Thymus (tissue), 11 donors: ENCODE measurements at regions not wholly inside any gene's neighbourhood (a gene's known extent, or its start where the extent isn't known, plus 50 kb on each side); places are given as distances from the start of the nearest gene placed in this dataset.
"Not testable (repeated sequence)": the region's sequence is repeated elsewhere in the genome, so short reads cannot be mapped to it uniquely, and the experiment has no call there.

Experiments used
- DNase-seq, 9 donors: peaks; one replicate each; pipeline ENCODE4 v3.0.0-alpha.2; 2013; ENCODE audit warnings: low spot score in 9 of 9, low read depth in 6 of 9, missing footprints in 1 of 9
- H3K27ac ChIP-seq, 2 donors: one replicate each; pipeline ENCODE4 v1.5.1; 2013; ENCODE audit warnings: control low read depth in 1 of 2, low read depth in 1 of 2, low read length in 1 of 2, mild to moderate bottlenecking in 1 of 2, moderate library complexity in 1 of 2
- H3K27me3 ChIP-seq, 2 donors: one replicate each; pipeline ENCODE4 v1.5.1; 2013; ENCODE audit warnings: low read length in 1 of 2; ENCODE audit not compliant: control insufficient read depth in 2 of 2, insufficient read depth in 1 of 2
- H3K36me3 ChIP-seq, 2 donors: one replicate each; pipeline ENCODE4 v1.5.1; 2013; ENCODE audit warnings: low read length in 1 of 2, mild to moderate bottlenecking in 1 of 2, moderate library complexity in 1 of 2; ENCODE audit not compliant: control insufficient read depth in 2 of 2, insufficient read depth in 2 of 2
- H3K4me1 ChIP-seq, 2 donors: one replicate each; pipeline ENCODE4 v1.5.1; 2013; ENCODE audit warnings: low read length in 2 of 2; ENCODE audit not compliant: control insufficient read depth in 2 of 2, insufficient read depth in 2 of 2
- H3K4me3 ChIP-seq, 2 donors: one replicate each; pipeline ENCODE4 v1.5.1; 2013; ENCODE audit warnings: low read length in 2 of 2, control low read depth in 1 of 2, mild to moderate bottlenecking in 1 of 2
- H3K9me3 ChIP-seq, 2 donors: one replicate each; pipeline ENCODE4 v1.5.1; 2013; ENCODE audit warnings: low read length in 1 of 2, mild to moderate bottlenecking in 1 of 2; ENCODE audit not compliant: control insufficient read depth in 2 of 2, insufficient read depth in 1 of 2
- WGBS: extraction: QIAGEN DNeasy Blood & Tissue Kit; methylation state at CpG from one replicate; pipeline ENCODE4 v1.1.7; 2013; 5-methylcytosine and 5-hydroxymethylcytosine counted together
- donor health status: healthy.

DNA sequence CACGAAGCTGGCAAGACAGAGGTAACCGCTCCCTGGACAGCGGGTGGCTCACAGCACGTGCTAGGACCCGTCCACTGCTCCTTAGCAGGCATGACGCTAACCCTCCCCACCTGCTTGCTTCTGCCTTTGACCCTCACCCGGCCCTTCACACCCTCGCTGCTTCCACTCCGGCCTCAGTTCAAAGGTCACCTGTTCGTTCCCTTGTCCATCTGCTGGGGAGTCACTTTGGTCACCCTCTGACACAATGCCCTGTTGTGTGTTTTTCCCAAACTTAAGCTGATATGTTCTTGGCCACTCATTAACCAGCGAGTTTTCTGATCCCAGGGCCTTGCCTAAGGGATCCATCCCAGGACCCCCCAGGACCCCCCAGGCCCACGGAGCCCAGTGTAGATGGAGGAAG lies 4061.6 kb upstream of the TPTE start:
- H3K27me3 ChIP-seq, H3K27ac ChIP-seq, H3K4me1 ChIP-seq, H3K4me3 ChIP-seq, H3K36me3 ChIP-seq, H3K9me3 ChIP-seq, DNase-seq: not testable (repeated sequence)
- WGBS: 94% methylated on average over 4 of the region's 12 CpGs

DNA sequence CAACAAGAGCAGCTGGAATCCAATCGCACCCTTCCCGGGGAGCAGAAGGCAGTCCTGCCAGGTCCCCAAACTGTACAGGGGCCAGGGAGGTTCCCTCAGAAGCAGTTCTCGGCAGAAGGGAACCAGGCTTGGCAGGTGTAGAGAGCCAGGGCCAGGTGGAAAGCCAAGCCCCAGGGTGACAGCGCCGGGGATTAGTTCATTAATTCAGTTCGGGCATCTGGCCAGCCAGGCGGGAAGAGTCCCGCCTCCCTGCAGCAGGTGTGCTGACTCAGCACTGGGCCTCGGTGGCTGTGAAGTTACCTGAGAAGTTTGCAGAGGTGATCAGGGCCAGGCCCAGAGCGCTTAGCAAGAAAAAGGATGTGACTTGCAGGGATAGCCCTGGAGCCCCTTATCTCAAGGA lies 4060.0 kb upstream of the TPTE start:
- not testable (repeated sequence) for H3K4me1 ChIP-seq, H3K27ac ChIP-seq, DNase-seq, H3K36me3 ChIP-seq, H3K9me3 ChIP-seq, H3K4me3 ChIP-seq, H3K27me3 ChIP-seq
- no CpG with 5 or more reads among the region's 10 CpGs for WGBS

DNA sequence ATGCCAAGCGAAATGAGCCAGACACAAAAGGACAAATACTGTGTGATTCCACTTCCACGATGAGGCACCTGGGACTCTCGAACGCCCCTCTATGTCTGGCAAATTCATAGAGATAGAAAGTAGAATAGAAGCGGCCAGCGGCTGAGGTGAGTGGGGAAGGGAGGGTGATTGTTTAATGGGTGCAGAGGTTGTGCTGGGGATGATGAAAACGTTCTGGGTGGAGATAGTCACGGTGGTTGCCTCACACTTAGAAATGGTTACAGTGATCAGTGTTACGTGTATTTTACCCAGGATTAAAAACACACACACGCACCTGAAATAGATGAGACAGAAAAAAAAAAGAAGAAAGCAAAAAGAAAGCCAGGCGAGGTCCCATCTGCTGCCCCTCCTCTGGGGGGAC lies 4057.0 kb upstream of the TPTE start:
- not testable (repeated sequence) for H3K4me1 ChIP-seq, H3K27ac ChIP-seq, DNase-seq, H3K9me3 ChIP-seq, H3K36me3 ChIP-seq, H3K27me3 ChIP-seq, H3K4me3 ChIP-seq
- WGBS: no CpG with 5 or more reads among the region's 11 CpGs

DNA sequence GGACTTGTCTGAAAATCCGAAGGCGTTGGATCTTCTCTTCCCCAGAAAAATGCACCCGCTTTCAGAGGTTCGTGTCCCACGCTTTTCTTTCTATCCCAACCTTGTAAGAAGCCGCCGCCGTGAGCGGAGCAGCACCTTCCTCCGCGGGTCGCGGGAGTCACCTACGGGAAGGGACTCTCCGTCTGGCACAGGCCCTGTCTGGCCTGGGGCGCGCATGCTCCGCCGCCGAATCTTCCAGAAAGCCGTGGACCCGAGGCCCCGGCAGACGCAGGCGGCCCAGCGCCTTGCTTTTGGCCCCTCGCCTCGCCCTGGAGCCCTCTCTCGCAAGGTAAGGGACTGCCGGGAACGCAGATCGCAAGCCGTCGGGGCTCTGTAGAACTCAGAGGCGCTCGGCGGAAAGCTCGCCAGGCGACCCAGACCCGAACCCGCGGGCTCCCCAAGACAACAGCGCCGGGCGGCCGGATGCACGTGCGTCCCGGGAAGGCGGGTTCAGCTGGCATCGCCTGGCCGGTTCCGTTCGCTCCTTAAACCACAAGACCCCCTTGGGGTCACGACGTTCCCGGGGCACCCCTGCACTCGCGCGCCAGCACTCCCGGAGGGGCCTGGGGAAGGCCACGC lies 4055.2 kb upstream of the TPTE start:
- DNase-seq, H3K36me3 ChIP-seq, H3K27ac ChIP-seq, H3K4me3 ChIP-seq, H3K27me3 ChIP-seq, H3K9me3 ChIP-seq, H3K4me1 ChIP-seq: not testable (repeated sequence)
- WGBS: no CpG with 5 or more reads among the region's 62 CpGs

DNA sequence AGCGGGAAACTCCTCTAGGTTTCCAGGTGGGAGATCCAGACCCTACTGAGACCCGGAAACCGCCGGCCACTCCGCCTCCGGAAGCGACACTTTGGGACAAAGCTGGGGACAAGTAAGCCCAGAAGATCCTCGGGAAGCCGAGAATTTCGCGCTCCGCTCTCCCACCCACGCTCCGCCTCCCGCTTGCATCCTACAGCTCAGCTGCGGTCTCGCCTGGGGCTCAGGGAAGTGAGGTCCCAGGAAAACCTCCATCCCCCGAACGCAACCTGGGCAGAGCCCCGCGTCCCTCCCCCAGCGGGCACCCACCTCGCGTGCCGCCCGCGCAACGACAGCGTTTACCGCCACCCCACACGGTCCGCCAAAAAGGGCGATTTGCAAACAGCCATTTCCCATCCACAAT lies 4054.7 kb upstream of the TPTE start:
- H3K9me3 ChIP-seq, H3K4me1 ChIP-seq, H3K27me3 ChIP-seq, H3K4me3 ChIP-seq, H3K27ac ChIP-seq, H3K36me3 ChIP-seq, DNase-seq: not testable (repeated sequence)
- no CpG with 5 or more reads among the region's 33 CpGs for WGBS

DNA sequence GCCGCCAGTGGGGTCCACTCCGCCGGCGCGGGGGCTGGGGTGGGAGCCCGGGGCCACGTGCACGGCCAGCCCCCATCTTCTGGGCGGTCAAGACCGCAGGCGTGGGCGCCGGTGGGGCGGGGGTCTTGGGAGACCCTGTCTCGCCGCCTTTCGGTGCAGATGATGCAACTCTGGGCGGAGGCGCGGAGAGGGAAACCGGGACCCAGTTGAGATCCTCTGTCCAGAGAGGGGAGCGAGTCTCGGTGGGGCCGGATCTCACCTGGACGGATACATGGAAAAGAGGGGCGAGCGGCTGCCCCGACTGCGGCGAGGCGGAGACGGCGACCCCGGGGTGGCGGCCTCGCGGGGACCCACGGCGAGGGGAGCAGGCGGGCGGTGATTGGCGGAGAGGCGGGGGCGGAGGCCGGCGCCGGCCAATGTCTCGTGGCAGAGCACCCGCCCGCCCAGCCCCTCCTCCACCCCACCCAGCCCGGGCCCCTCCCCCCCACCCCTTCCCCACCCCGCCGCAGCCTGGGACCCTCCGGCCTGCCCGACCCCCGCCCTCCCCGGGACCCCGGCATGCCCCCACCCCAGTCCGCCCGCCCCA lies 4054.1 kb upstream of the TPTE start:
- H3K27ac ChIP-seq, H3K27me3 ChIP-seq, H3K36me3 ChIP-seq, DNase-seq, H3K9me3 ChIP-seq, H3K4me1 ChIP-seq, H3K4me3 ChIP-seq: not testable (repeated sequence)
- WGBS: 3% methylated on average over 12 of the region's 60 CpGs

DNA sequence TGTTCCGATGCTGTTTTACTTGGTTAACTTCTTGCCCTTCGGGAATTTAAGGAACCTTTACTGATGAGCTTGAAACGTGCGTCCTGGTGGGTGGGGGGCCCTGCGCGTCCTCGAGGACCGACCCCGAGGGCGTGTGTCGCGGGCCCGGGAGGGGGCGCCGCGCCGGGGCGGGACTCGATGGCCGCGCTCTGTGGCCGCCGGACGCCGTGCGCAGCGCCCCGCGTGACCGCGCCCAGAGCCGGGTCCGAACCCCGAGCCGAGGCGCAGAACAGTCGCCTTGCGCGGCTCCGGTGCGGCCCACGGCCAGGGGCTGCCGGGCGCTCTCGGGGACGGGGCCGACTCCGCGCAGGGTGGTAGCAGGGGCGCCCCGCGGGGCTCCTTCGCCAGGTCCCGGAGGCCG lies 4053.5 kb upstream of the TPTE start:
- H3K36me3 ChIP-seq, H3K4me3 ChIP-seq, DNase-seq, H3K9me3 ChIP-seq, H3K27me3 ChIP-seq, H3K27ac ChIP-seq, H3K4me1 ChIP-seq: not testable (repeated sequence)
- WGBS: no CpG with 5 or more reads among the region's 55 CpGs

DNA sequence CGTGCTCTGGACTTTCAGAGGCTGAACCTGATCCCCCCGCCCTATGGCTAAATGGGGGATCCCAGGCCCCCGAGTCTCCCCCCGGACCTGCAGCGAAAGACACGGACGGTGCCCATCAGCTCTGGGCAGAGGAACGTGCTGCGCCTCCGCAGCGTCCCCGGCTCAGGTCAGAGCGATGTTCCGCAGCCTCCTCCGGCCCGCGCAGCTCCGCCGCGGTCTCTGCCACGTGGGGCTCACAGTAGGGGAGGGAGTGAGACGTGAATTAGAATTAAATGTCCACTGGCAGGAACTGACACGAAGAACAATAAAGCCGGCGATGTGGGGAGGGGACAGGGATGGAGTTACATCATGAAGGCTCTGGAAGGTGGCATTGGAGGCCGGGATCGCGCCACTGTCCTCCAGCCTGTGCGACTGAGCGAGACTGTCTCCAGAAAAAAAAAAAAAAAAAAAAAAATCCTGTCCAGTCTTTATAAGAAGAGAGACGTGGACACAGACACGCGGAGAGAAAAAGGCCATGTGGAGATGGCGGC lies 4053.0 kb upstream of the TPTE start:
- DNase-seq, H3K36me3 ChIP-seq, H3K27me3 ChIP-seq, H3K4me3 ChIP-seq, H3K9me3 ChIP-seq, H3K4me1 ChIP-seq, H3K27ac ChIP-seq: not testable (repeated sequence)
- WGBS: no CpG with 5 or more reads among the region's 34 CpGs

DNA sequence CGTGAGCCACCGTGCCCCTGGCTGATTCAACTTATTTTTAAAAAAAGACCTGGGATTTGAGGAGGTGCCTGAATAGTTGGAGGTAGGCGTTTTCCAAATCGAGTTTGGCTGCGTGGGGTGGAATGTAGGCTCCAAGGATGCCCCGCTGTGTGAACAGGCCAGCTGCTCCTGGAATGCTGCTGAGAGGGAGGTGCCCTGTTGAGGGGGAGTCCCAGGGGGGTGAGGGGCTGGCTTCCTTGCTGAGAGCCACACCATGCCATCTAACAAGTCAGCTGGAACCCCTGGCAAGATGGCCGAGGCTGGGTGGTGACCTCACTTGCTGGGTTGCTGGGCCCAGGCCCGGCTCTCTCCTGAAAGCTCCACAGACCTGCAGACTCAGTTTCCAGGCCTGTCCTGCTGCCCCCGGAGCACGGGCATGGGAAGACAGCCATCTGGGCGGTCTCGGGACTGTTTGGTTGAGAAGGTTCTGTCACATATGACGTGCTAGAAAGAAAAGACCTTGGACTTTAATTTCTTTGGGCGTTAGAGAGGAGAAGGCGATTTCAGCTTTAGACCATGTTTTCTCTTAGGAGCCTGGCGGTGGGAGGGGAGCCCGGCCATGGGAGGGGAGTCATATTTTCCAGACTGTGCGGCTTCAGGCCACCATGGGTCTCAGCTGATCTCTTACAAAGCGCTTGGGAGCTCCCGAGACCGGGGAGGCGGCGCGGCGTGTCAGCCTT lies 4047.0 kb upstream of the TPTE start:
- H3K27ac ChIP-seq, H3K27me3 ChIP-seq, H3K9me3 ChIP-seq, H3K4me1 ChIP-seq, H3K36me3 ChIP-seq, H3K4me3 ChIP-seq, DNase-seq: not testable (repeated sequence)
- no CpG with 5 or more reads among the region's 25 CpGs for WGBS
